Vagina (tissue), 2 donors: ENCODE measurements at regions not wholly inside any gene's neighbourhood (a gene's known extent, or its start where the extent isn't known, plus 50 kb on each side); places are given as distances from the start of the nearest gene placed in this dataset.

Source experiments
- DNase-seq, 2 donors: peaks; one replicate each; pipeline ENCODE4 v3.0.0-alpha.2; 2017; ENCODE audit errors: extremely low spot score in 2 of 2
- H3K27ac ChIP-seq: fragments of 200-600 bp; sonication (generic); one replicate; pipeline ENCODE4 v1.5.1; 2019
- H3K27me3 ChIP-seq: fragments of 200-600 bp; sonication (generic); one replicate; pipeline ENCODE4 v1.5.1; 2019
- H3K36me3 ChIP-seq, 2 donors: fragments of 200-600 bp; sonication (generic); one replicate each; pipeline ENCODE4 v1.5.1; 2017 to 2019
- H3K4me1 ChIP-seq: fragments of 200-600 bp; sonication (generic); one replicate; pipeline ENCODE4 v1.5.1; 2019
- H3K4me3 ChIP-seq, 2 donors: fragments of 200-600 bp; sonication (generic); 1 replicate in 1 of 2; 2 replicates in 1 of 2; pipeline ENCODE4 v1.5.1; 2016 to 2019
- H3K9me3 ChIP-seq: fragments of 200-600 bp; sonication (generic); one replicate; pipeline ENCODE4 v1.5.1; 2019
- POLR2A ChIP-seq, 2 donors: fragments of 450-650 bp; IDR thresholded peaks; one replicate each; pipeline ENCODE4 v1.6.1; 2017; ENCODE audit warnings: antibody characterized with exemption in 2 of 2, mild to moderate bottlenecking in 2 of 2, moderate library complexity in 2 of 2
- POLR2AphosphoS5 ChIP-seq, 2 donors: sonication (generic); formaldehyde crosslinking; IDR thresholded peaks; one replicate each; pipeline ENCODE4 v1.9.0; 2017; ENCODE audit warnings: antibody characterized with exemption in 2 of 2, mild to moderate bottlenecking in 2 of 2, low read depth in 1 of 2; ENCODE audit not compliant: insufficient read depth in 1 of 2
- intact Hi-C: fragments of 100-400 bp; cut with DNase I; formaldehyde crosslinking; loops from one replicate; pipeline ENCODE4 v1.15.1; 2023
- TF ChIP-seq, protein P1 (sequence below), 3 experiments: fragments of 450-650 bp in 2 of 3; fragments of 200-600 bp in 1 of 3; sonication (generic) in 1 of 3; IDR thresholded peaks; one replicate each; pipeline ENCODE4 v1.5.1; 2017 to 2019; ENCODE audit warnings: antibody characterized with exemption in 3 of 3, mild to moderate bottlenecking in 2 of 3, moderate library complexity in 2 of 3

DNA sequence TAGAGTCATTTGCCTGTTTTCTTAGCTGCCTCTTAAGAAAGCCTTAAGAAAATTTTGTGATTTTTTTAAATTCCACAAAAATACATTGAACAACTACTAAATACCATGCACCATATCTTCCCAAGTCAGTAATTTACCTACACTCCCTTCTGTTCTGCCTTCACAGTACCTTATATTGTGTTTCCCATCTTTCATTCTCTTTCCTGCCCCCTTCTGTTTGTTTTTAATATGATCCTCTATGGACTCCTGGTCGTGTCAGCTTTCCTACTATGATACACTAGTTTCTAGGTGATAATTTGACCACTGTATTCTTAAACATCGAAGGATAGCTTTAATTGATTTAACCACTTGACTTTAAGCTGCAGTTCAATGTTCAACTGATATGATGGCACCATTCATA is 297.7 kb upstream of the HAND2 start:
- TF ChIP-seq POLR2AphosphoS5 (IDR thresholded peaks at IDR 0.05; ENCODE audit: insufficient read depth in 1 of 2, low read depth in 1 of 2) = no peak
- TF ChIP-seq, protein P1, sequence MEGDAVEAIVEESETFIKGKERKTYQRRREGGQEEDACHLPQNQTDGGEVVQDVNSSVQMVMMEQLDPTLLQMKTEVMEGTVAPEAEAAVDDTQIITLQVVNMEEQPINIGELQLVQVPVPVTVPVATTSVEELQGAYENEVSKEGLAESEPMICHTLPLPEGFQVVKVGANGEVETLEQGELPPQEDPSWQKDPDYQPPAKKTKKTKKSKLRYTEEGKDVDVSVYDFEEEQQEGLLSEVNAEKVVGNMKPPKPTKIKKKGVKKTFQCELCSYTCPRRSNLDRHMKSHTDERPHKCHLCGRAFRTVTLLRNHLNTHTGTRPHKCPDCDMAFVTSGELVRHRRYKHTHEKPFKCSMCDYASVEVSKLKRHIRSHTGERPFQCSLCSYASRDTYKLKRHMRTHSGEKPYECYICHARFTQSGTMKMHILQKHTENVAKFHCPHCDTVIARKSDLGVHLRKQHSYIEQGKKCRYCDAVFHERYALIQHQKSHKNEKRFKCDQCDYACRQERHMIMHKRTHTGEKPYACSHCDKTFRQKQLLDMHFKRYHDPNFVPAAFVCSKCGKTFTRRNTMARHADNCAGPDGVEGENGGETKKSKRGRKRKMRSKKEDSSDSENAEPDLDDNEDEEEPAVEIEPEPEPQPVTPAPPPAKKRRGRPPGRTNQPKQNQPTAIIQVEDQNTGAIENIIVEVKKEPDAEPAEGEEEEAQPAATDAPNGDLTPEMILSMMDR (IDR thresholded peaks at IDR 0.05) = no peak
- TF ChIP-seq POLR2A (IDR thresholded peaks at IDR 0.05) = no peak
- Histone ChIP-seq H3K36me3 (no peaks in the 10 kb centered on the region), H3K27ac (no peak overlapping the region), H3K27me3 (no peaks in the 10 kb centered on the region), H3K4me1 (no peaks in the 10 kb centered on the region), H3K4me3 (no peak overlapping the region), H3K9me3 (no peaks in the 10 kb centered on the region)
- DNase-seq = no peak
- intact Hi-C loops = no loop called here

DNA sequence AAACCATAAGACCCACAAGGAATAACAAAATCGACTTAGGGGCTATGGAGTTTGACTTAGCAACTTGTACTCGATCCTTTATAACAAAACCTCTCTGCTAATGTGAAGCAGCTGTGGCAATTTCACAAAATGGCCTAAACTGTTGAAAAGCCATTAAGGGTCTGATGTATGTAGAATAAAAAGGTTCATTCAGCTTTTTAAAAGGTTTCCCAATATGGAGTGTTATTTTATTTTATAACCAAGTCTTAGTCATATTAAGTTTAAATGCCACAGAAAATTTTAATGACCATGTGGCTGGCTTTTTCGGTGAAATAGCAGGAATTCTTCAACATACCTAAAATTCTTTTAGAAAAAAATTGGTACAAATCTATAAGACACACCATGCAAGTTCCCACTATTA is 291.8 kb upstream of the HAND2 start:
- H3K27ac ChIP-seq = no peak overlapping the region
- no peak overlapping the region for H3K4me3 ChIP-seq
- H3K36me3 ChIP-seq = no peaks in the 10 kb centered on the region
- TF ChIP-seq, protein P1 (IDR thresholded peaks at IDR 0.05) = no peak
- TF ChIP-seq POLR2A (IDR thresholded peaks at IDR 0.05) = no peak
- TF ChIP-seq POLR2AphosphoS5 (IDR thresholded peaks at IDR 0.05; ENCODE audit: insufficient read depth in 1 of 2, low read depth in 1 of 2) = no peak
- H3K27me3 ChIP-seq = no peaks in the 10 kb centered on the region
- no peaks in the 10 kb centered on the region for H3K9me3 ChIP-seq
- no peaks in the 10 kb centered on the region for H3K4me1 ChIP-seq
- intact Hi-C loops = no loop called here
- no peak for DNase-seq

DNA sequence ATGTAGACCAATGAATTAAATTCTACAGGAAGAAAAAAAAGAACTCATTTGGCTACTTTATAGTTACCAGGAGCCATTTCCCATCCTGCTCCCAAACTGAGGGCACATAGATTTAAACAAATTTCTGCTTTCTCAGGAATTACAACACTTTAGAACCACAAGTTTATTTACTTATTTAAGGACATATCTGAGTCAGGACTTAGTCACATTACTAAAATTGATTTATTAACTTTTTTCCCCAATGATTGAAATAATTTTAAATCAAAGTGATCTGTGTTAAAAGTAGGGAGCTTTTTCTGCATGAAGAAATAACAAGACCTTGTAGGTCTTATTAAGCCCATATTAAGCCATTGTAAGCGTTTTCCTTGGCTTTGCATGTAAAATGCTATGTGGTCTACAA is 291.0 kb upstream of the HAND2 start:
- DNase-seq = no peak
- Histone ChIP-seq H3K9me3 (no peaks in the 10 kb centered on the region), H3K27me3 (no peaks in the 10 kb centered on the region), H3K4me3 (no peak overlapping the region), H3K27ac (no peak overlapping the region), H3K4me1 (no peaks in the 10 kb centered on the region), H3K36me3 (no peaks in the 10 kb centered on the region)
- intact Hi-C loops = no loop called here
- TF ChIP-seq POLR2A (IDR thresholded peaks at IDR 0.05) = no peak
- TF ChIP-seq, protein P1 (IDR thresholded peaks at IDR 0.05) = no peak
- TF ChIP-seq POLR2AphosphoS5 (IDR thresholded peaks at IDR 0.05; ENCODE audit: insufficient read depth in 1 of 2, low read depth in 1 of 2) = no peak

DNA sequence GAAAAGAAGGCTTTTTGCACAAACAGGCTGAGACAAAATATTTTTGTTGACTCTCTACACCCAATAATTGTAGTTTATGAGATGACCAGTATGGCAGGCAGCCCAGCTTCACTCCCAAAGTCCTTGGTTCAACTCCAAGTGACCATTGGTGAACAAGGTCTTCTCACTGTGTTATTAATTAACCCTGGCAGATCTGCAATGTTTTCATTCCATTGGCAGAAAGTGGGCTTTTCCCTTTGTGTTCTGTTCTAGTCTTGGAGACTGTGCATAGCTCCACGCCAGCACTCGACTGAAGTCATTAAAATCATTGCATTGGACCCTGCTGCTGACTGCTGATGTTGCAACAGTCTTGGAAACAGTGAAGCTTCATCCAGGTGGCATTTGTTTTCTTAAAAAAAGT is 277.3 kb upstream of the HAND2 start:
- H3K4me3 ChIP-seq = no peak overlapping the region
- no peak for TF ChIP-seq POLR2AphosphoS5 (IDR thresholded peaks at IDR 0.05; ENCODE audit: insufficient read depth in 1 of 2, low read depth in 1 of 2)
- no peak for TF ChIP-seq POLR2A (IDR thresholded peaks at IDR 0.05)
- TF ChIP-seq, protein P1 (IDR thresholded peaks at IDR 0.05) = no peak
- no peaks in the 10 kb centered on the region for H3K27me3 ChIP-seq
- intact Hi-C loops = no loop called here
- DNase-seq = no peak
- peaks cover 6% of the 10 kb centered on the region for H3K4me1 ChIP-seq
- H3K9me3 ChIP-seq = no peaks in the 10 kb centered on the region
- no peak overlapping the region for H3K27ac ChIP-seq
- H3K36me3 ChIP-seq = no peaks in the 10 kb centered on the region

DNA sequence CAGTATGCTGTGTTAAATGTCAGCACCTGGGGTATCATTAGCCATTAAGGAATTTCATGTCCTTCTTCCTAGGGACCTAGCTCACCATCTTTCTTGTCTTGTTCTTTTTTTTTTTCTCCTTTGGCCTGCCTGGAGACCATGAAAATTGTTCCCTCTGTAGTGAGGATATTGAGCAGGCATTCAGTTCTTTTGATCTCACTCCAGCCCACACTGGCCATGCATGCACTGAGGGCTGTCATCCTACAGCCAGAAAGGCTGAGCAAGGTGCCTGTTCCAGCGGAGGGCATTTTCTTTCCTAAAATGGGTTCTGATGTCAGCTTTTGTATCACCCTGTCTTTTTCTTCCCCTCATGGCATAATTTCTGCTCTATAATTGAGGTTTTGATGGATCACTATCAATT is 275.9 kb upstream of the HAND2 start:
- intact Hi-C loops = no loop called here
- Histone ChIP-seq H3K27me3 (no peaks in the 10 kb centered on the region), H3K9me3 (no peaks in the 10 kb centered on the region), H3K4me3 (no peak overlapping the region), H3K4me1 (peaks cover 6% of the 10 kb centered on the region), H3K36me3 (no peaks in the 10 kb centered on the region), H3K27ac (no peak overlapping the region)
- DNase-seq = no peak
- TF ChIP-seq POLR2AphosphoS5 (IDR thresholded peaks at IDR 0.05; ENCODE audit: insufficient read depth in 1 of 2, low read depth in 1 of 2) = no peak
- TF ChIP-seq POLR2A (IDR thresholded peaks at IDR 0.05) = no peak
- TF ChIP-seq, protein P1 (IDR thresholded peaks at IDR 0.05) = no peak
